ENCODE measurements at regions not wholly inside any gene's neighbourhood (a gene's known extent, or its start where the extent isn't known, plus 50 kb on each side); places are given as distances from the start of the nearest gene placed in this dataset.

DNA sequence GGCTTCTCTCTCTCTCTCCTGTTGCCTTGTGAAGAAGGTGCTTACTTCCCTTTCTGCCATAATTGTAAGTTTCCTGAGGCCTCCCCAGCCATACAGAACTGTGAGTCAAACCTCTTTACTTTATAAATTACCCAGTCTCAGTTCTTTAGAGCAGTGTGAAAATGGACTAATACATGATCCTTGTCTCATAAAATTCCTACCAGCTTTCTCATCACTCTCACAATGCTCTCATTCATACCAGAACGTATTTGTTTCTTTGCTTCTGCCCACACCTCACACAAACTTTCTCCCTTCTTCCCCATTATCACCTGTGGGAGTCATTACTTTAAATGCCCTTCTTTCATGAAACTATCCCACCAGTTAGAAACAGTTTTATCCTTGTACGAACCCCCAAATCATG lies 62.7 kb upstream of the ARHGAP42 start:
- Histone ChIP-seq H3K79me2 (ENCODE audit: insufficient read depth, low read length) (no peaks in the 10 kb centered on the region), H3K4me1 (ENCODE audit: control insufficient read depth in 1 of 2, insufficient read depth in 2 of 2, low read length in 2 of 2) (no peaks in the 10 kb centered on the region), H4K20me1 (ENCODE audit: insufficient read depth) (no peaks in the 10 kb centered on the region), H3K9ac (ENCODE audit: low read length) (no peak overlapping the region), H3K27ac (ENCODE audit: low read depth, low read length) (no peak overlapping the region), H3K4me2 (ENCODE audit: low read length) (no peak overlapping the region), H3K4me3 (replicated peaks in 1 of 2; ENCODE audit: low read depth in 1 of 2, low read length in 2 of 2) (no peak overlapping the region), H3K9me3 (ENCODE audit: control insufficient read depth in 1 of 2, insufficient read depth in 1 of 2, low read depth in 1 of 2, low read length in 2 of 2) (peaks cover 5 to 9% of the 10 kb centered on the region in 2 experiments; a peak in 2 of 4 replicates), H3K27me3 (ENCODE audit: insufficient read depth, low read length) (no peaks in the 10 kb centered on the region), H3K36me3 (ENCODE audit: control insufficient read depth in 1 of 2, insufficient read depth in 2 of 2, low read length in 2 of 2) (no peaks in the 10 kb centered on the region), H2AFZ (ENCODE audit: low read depth, low read length, poor library complexity, severe bottlenecking) (no peak overlapping the region), H3K9me2 (ENCODE audit: insufficient read depth) (no peaks in the 10 kb centered on the region)
- TF ChIP-seq JUND (IDR thresholded peaks at IDR 0.05), result no peak
- no peak for TF ChIP-seq EZH2 (IDR thresholded peaks at IDR 0.05)
- no peak for TF ChIP-seq SIN3A (IDR thresholded peaks at IDR 0.05; ENCODE audit: low read depth)
- no peak for TF ChIP-seq ZNF274 (IDR thresholded peaks at IDR 0.05; ENCODE audit: low read depth, low read length)
- no peak for TF ChIP-seq YY1 (IDR thresholded peaks at IDR 0.05; ENCODE audit: extremely low read depth, insufficient replicate concordance, low read depth, low read length)
- TF ChIP-seq, protein P1, sequence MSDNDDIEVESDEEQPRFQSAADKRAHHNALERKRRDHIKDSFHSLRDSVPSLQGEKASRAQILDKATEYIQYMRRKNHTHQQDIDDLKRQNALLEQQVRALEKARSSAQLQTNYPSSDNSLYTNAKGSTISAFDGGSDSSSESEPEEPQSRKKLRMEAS (IDR thresholded peaks at IDR 0.05), result no peak
- TF ChIP-seq, protein P2, sequence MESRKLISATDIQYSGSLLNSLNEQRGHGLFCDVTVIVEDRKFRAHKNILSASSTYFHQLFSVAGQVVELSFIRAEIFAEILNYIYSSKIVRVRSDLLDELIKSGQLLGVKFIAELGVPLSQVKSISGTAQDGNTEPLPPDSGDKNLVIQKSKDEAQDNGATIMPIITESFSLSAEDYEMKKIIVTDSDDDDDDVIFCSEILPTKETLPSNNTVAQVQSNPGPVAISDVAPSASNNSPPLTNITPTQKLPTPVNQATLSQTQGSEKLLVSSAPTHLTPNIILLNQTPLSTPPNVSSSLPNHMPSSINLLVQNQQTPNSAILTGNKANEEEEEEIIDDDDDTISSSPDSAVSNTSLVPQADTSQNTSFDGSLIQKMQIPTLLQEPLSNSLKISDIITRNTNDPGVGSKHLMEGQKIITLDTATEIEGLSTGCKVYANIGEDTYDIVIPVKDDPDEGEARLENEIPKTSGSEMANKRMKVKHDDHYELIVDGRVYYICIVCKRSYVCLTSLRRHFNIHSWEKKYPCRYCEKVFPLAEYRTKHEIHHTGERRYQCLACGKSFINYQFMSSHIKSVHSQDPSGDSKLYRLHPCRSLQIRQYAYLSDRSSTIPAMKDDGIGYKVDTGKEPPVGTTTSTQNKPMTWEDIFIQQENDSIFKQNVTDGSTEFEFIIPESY (IDR thresholded peaks at IDR 0.05; ENCODE audit: extremely low read depth, insufficient replicate concordance, low read length), result no peak
- no peak for TF ChIP-seq CBX3 (IDR thresholded peaks at IDR 0.05; ENCODE audit: low read depth)
- no peak for TF ChIP-seq FOSL1 (IDR thresholded peaks at IDR 0.05; ENCODE audit: low read depth)
- no peak for TF ChIP-seq ZFX (IDR thresholded peaks at IDR 0.05)
- TF ChIP-seq, protein P3, sequence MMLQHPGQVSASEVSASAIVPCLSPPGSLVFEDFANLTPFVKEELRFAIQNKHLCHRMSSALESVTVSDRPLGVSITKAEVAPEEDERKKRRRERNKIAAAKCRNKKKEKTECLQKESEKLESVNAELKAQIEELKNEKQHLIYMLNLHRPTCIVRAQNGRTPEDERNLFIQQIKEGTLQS (IDR thresholded peaks at IDR 0.05), result no peak
- TF ChIP-seq EZH2phosphoT487 (IDR thresholded peaks at IDR 0.05; ENCODE audit: borderline replicate concordance), result no peak
- ChIA-PET POLR2A (no interaction called here), CTCF (no interaction called here), RAD21 (ENCODE audit: low non-redundant PET in 1 of 2, low total read pairs in 2 of 2, uncharacterized antibody in 2 of 2, unreplicated experiment in 2 of 2) (no interaction called here)
- ATAC-seq, result no peak
- intact Hi-C loops (cut with micrococcal nuclease), result no loop called here
- no TSS peak for BruUV-seq (replicated peaks)
- no peak for DNase-seq (ENCODE audit: low read depth, low spot score)
